Epithelial cell of proximal tubule (primary cell): ENCODE measurements at regions not wholly inside any gene's neighbourhood (a gene's known extent, or its start where the extent isn't known, plus 50 kb on each side); places are given as distances from the start of the nearest gene placed in this dataset.
"Not testable (repeated sequence)": the region's sequence is repeated elsewhere in the genome, so short reads cannot be mapped to it uniquely, and the experiment has no call there.

Experiments
- DNase-seq: peaks from one replicate; pipeline ENCODE4 v3.0.0-alpha.2; 2011; ENCODE audit warnings: low read depth
- H3K4me3 ChIP-seq: 2 replicates; pipeline ENCODE4 v1.5.1; 2011; ENCODE audit warnings: low read depth, mild to moderate bottlenecking, low read length
- CTCF ChIP-seq: conservative IDR thresholded peaks from 2 replicates; pipeline ENCODE4 v1.5.1; 2012; ENCODE audit warnings: low read depth, mild to moderate bottlenecking, low read length

GRCh38 chr15:83335542-83335941 lies 51.1 kb upstream of the BNC1 start:
- H3K4me3 ChIP-seq, DNase-seq: not testable (repeated sequence)

GRCh38 chr15:83339396-83339795 lies 54.9 kb upstream of the BNC1 start:
- H3K4me3 ChIP-seq, result no peak overlapping the region
- no peak for TF ChIP-seq CTCF
- DNase-seq, result no peak

DNA sequence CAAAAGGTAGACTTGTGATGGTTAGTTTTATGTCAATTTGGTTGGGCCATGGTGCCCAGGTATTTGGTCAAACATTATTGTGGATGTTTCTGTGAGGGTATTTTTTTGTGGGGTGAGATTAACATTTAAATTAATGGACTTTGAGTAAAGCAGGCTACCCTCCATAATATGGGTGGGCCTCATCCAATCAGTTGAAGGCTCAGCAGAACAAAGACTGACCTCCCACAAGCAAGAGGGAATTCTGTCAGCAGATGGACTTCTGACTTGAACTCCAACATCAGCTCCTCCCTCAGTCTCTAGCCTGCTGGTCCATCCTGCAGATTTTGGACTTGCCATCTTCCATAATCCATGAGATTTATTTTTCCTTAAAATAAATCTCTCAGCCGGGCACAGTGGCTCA lies 55.6 kb upstream of the BNC1 start:
- DNase-seq, result no peak
- H3K4me3 ChIP-seq, result no peak overlapping the region
- TF ChIP-seq CTCF, result no peak

- no peak for DNase-seq
- H3K4me3 ChIP-seq, result no peak overlapping the region
- TF ChIP-seq CTCF, result no peak
These were observed 61.9 kb upstream of the BNC1 start for GRCh38 chr15:83346342-83346741.

- DNase-seq, result no peak
- H3K4me3 ChIP-seq, result no peak overlapping the region
- TF ChIP-seq CTCF, result no peak
These were observed 67.7 kb upstream of the BNC1 start for GRCh38 chr15:83352119-83352518.

- DNase-seq, result no peak
- no peak overlapping the region for H3K4me3 ChIP-seq
- TF ChIP-seq CTCF, result no peak
These were observed 72.3 kb upstream of the BNC1 start for GRCh38 chr15:83356501-83357399.

DNA sequence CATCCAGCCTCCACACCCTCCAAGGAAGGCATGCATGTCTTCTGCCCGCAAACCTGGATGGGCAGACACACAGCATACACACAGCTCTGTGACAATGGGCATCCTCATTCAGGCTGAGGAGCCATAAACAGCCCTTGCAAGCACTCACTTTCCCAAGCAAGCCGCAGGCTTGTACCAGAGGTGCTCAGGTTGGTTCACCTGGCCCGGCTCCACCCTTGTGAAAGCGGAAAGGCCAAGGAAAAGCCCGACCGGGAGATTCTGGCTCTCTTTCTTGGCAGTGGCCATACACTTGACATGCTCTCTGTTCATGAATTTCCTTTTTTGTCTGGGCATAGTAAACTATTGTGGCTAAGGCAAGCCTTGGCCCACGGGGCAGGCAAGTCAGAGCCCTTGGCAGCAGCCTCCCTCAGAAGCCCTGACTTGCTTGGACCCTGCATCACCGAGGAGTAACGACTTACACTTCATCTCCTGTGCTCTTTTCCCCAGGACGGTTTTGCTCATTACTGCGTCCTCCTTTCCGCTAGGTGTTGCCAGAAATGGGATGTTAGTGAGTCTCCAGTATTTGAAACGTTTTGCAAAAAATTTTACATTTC lies 74.6 kb upstream of the BNC1 start:
- TF ChIP-seq CTCF, result no peak
- no peak for DNase-seq
- H3K4me3 ChIP-seq, result no peak overlapping the region
